NCI-H460 (cell line): ENCODE measurements at regions not wholly inside any gene's neighbourhood (a gene's known extent, or its start where the extent isn't known, plus 50 kb on each side); places are given as distances from the start of the nearest gene placed in this dataset.

ENCODE experiments used
- DNase-seq: peaks from one replicate; pipeline ENCODE4 v3.0.0-alpha.2; 2016; ENCODE audit warnings: low read depth; ENCODE audit errors: extremely low read depth

GRCh38 chr14:97873291-97873690 is 1076.1 kb downstream of the VRK1 start:
- DNase-seq = no peak

DNA sequence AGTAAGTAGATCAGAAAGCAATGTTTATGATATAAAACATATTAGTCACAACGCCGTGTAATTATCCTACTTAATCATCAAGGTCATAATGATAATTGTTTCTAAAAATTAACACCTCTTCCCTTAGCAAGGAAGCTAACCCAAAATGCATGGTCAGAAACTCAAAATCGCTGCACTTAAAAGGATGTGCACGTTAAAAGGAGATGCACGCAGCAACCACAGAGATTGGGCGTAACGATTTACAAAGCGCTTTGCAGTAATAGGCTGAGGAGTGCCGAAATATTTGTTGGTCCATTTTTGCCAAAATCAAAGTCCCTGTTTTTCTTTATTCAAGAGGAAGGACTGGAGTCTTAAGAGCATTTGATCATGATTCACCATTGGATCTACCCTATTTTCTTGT is 1077.2 kb downstream of the VRK1 start:
- DNase-seq = no peak

DNA sequence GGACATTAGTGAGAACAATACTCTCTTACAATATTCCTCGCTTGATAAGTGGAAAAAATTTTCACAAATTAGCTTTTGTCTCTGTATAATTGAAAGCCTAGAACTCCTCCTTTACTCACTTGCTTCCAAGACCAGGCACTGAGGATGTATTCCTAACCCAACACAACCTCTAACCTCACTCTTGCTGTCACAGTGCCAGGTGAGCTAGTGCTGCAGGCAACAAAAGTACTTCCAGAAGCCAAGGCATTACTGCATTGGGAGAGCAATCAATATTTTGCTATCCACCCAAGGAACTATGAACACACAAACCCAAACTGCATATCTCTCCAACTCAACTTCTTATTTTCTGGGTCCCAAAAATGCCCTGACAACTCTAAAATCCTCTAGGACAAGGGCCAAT is 1081.0 kb downstream of the VRK1 start:
- DNase-seq = no peak

DNA sequence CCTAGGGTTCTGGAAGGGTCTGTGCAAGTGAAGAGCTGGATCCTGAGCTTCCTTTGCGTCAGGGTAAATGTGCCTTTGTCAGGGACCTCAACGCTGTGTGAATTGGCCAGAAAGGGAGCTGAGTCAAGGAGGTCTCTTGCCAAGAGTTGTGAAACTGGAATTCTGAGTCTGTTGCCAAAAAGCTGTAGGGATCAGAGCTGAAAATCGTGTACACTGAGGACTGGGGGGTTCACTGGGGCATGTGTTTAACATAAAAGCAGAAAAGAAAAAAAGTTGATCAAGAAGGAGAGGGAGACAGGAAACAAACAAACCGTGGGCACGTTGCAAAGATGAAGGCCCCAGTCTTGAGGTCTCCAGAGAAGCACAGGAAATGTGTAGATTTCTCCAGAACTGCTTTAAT is 1081.5 kb downstream of the VRK1 start:
- no peak for DNase-seq

GRCh38 chr14:97887690-97888089 is 1090.5 kb downstream of the VRK1 start:
- DNase-seq = no peak

DNA sequence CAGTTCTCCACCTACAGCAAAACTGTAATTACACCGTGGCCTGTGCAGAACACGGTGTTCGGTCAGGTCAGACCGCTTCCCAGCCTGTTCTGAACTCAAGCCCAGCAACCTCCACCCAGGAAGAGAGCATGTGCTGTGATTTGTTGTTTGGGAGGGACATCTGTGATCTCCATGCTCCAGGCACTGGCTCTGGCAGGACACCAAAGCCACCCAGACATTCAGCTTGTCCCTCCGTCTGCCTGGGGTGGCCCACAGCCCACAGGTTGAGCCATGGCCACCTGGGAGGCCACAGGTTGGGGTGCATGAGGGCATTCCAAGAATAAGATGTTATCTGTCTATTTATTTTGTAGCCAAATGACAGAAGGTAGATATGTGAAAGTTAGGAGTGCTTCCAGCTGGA is 1091.1 kb downstream of the VRK1 start:
- DNase-seq = no peak

DNA sequence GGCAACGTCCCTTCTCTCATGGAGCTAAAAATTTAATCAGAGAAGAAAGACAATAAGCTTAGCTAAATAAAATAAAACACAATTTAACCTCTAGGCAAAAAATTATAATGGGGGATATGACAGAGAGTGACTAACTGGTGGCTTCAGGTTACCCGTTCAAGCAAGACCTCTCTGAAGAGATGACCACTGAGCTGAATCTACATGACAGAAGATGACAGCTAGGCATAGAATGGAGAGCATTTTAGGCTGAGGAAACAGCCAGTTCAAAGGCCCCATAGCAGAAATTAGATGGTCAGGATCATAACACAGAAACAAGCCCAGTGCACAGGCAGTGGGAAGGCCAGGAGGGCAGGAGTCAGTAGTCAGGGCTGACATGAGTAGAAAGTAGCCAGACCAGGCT is 1094.3 kb downstream of the VRK1 start:
- no peak for DNase-seq

GRCh38 chr14:97894552-97894951 is 1097.4 kb downstream of the VRK1 start:
- no peak for DNase-seq

- DNase-seq = no peak
Observed at GRCh38 chr14:97900196-97900854, 1103.1 kb downstream of the VRK1 start.

DNA sequence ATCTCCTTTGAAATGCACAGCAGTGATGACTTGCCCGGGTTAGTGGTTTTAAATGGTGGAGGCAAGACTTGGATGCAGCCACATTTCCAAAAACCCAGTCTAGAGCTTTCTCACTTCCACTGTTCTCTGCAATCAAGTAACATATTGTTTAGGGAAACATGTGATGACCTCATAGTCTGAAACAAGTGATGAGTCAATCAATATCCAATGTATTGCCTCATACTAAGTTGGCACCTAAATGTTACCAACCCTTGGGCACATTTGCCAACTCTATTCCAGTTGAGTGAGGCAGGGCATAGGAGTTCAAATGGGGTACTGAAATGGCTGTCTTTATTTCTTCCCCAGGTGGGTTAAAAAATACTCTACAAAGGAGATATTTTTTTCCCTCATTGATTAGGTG is 1105.4 kb downstream of the VRK1 start:
- DNase-seq = no peak

DNA sequence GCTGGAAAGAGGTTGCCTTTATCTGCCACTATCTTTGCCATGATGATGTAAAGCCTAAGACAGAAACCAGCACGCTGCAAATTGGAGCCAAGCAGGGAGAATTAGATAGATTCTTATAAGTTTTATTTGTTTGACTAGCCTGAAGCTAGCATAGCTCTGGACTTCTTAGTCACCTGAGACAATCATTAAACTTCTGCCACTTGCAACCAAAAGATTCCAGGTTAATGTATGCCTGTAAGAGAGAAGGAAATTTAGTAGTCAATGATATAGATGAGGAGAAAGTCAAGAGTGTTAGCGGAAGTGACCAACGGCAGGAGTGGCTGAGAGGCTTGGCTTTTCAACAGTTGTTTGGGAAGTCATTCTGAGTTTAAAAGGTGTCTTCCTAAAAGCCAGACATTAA is 1106.6 kb downstream of the VRK1 start:
- no peak for DNase-seq

GRCh38 chr14:97912217-97912616 is 1115.0 kb downstream of the VRK1 start:
- no peak for DNase-seq

DNA sequence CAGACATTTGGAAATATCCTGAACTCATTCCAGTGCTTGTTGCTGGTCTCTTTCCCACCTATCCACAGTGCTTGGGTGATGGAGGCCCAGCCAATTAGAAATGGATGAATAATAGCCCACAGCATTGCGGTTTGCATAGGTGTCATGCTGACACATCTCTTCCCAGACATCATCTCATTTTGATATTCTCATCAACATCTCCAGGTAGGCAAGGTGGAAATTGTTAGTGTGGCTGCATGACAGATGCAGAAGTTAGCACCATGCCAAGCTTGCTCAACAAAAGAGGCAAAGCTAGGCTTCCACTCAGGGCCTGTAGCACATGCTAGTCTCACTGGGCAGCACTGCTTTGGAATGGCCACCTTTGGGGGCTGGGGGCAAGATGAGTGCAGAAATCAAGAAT is 1118.9 kb downstream of the VRK1 start:
- DNase-seq = no peak

DNA sequence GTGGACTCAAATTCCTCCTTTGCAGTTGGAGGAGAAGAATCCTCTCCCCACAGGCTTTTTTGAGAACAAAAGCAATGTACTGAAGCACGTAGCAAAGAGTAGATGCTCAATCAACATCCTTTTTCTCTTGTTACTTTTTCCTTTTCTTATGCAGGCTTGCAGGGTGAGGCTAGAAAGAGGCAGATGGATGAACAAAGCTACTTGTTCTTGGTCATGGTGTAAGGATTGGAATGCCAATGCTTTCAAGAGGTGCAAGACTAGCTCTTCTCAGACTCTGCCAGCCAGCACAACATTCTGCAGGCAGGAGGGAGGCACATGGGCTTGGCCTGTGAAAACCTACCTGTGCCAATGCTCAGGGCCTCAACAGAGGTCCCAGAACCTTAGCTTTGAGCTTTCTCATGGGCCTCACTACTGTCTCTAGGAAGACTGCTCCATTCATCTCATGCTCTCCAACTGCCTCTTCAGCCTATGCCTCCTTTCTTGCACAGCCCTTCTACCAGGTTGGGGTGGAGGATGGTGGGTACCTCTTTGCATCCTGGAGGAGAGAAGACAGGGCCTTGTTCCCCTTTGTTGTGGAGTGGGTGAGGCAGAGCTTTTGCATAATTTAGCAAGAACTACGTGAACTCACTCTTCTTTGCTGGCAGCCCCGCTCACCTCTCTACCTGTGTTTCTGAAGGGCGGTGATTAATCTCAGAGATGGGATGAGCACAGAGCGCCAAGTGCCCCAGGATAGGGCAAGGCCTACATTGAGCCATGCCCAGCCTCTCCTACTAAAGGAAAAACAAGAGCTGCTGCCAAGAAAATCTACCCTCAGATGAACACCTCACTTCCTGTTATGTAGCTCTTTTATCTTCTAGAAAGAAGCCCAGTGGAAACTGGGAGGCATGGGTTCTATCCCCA is 1119.7 kb downstream of the VRK1 start:
- DNase-seq = no peak

DNA sequence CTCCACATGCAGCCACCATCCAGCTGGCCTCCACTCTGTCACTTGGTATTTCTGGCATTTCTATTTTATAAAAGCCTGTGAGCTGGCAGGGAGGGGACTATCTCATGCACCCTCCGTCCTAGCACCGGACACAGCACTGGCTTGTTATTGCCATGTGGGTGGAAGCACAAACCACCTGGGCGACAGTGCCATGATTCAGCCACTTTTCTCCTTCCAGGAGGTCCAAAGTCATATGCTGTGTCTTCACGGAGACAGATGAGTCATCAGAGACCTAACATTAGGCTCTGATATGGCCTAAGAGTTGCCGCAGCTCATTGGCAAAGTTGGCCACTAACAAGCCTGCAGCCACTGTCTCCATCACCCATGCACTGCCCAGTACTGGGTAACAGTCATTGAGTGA is 1123.0 kb downstream of the VRK1 start:
- DNase-seq = no peak

DNA sequence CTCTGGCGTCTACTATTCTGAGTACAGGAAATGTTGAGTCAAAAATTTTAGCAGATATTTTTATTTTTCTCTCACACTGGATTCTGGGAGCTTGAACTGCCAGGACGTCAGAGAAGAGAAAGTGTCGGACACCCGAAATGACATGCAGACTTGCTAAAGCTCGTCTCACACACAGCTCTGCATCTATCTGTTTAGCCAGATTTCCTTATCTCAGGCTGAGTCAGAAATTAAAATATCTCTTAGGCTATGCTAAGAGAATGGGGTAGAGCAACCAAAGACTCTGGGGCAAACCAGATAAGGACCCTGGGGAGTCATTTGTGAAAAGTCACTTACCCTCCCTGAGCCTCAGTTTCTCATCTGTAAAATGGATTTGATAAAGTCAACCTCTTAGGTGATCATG is 1124.1 kb downstream of the VRK1 start:
- no peak for DNase-seq

DNA sequence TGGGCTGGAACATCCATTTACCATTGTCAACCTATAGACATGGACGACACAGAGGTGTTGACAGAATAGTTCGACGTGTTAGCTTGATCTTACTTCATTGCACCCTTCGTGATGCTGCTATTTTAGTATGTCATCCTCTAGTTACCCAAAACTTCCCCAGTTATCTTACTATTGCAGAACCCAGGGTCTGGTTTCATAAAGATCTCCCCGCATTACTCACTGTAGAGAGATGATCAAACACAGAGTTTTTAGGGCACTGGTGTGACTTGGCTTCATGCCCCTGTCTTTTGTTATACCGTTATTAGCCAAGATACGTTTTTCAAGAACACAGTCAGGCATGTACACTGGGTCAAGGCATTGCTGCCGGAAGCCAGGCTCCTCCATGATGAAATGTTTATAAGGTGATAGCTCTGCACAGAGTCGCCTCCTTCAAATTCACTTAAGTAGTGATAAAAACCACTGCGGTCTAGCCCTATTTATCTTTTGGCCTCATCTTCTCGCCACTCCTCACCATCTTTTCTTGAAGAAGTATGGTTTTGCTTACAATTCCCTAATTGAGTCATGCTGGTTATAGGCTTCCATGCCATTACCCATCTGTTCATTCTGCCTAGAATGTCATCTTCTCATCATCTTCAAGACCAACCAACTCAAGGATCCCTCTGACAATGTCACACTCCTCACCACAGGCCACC is 1127.9 kb downstream of the VRK1 start:
- DNase-seq = no peak

DNA sequence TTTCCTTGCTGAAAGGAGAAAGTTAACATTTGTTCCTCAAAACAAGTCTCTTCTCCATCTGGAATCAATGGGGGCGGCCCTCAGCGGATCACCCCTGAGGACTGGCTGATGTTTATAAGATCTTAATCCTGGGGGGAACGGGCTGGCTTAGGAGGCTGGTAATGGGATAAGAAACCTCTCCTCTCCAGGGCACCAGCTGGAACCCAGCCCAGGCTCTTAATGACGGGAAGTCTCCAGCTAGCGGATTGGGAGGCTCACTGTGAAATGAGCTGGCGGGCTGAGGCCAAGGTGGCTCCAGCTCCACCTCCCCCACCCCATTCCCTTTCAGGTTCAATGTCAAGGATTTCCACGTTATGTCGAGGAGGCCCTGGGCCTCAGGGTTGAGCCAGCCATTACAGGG is 1133.0 kb downstream of the VRK1 start:
- DNase-seq = no peak

GRCh38 chr14:97931273-97931672 is 1134.1 kb downstream of the VRK1 start:
- no peak for DNase-seq

GRCh38 chr14:97942921-97943320 is 1145.7 kb downstream of the VRK1 start:
- DNase-seq = no peak

DNA sequence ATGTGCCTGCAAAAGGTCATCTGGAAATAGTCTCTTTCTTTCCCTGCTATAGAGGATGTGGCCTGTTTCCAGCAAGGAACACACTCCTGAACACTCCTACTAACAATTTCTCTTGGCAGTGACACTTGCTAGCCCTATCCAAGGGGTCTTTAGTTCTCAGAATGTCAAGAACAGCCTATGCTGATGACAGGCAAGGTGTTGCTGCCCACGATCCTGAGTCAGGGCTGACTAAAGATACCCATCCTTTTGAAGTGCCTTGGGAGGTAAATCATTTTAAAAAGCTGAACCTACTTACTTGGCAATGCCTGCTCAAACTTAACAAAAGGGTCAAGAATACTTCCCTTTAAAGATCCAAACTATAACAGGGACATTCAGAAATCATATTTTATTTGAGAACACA is 1146.4 kb downstream of the VRK1 start:
- DNase-seq = no peak

DNA sequence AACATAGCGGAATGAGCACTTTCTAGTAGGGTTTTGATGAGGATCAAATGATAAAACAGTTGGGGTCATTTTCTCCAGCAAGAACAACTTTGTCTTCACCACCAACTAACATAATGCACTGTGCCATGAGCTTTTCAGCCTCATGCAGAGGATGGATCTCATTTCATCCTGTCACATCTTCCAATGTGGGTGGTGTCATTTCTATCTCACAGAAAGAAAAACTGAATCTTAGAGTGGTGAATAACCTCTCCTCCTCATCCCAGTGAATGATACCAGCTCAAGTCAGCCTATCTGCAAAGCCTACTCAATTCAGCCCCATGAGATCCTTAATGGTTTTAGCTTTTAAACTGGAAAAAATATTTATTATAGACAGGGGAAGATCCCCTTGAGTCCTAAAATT is 1147.2 kb downstream of the VRK1 start:
- no peak for DNase-seq
